NB4 (cell line): ENCODE measurements at regions not wholly inside any gene's neighbourhood (a gene's known extent, or its start where the extent isn't known, plus 50 kb on each side); places are given as distances from the start of the nearest gene placed in this dataset.

Source experiments
- DNase-seq: peaks from one replicate; pipeline ENCODE4 v3.0.0; 2010; ENCODE audit warnings: low read depth
- H3K4me3 ChIP-seq: one replicate; pipeline ENCODE4 v1.5.1; 2011; ENCODE audit warnings: mild to moderate bottlenecking, low read depth, low read length, moderate library complexity
- MYC ChIP-seq: IDR thresholded peaks from 2 replicates; pipeline ENCODE4 v1.6.1; 2011; ENCODE audit warnings: low read depth, low read length
- POLR2A ChIP-seq: IDR thresholded peaks from 2 replicates; pipeline ENCODE4 v1.6.1; 2011; ENCODE audit warnings: mild to moderate bottlenecking; ENCODE audit not compliant: insufficient read length; ENCODE audit errors: extremely low read depth
- TF ChIP-seq, protein P1 (sequence below): IDR thresholded peaks from one replicate; pipeline ENCODE4 v1.5.1; 2012; ENCODE audit warnings: low read depth, low read length
- TF ChIP-seq, protein P2 (sequence below): IDR thresholded peaks from 2 replicates; pipeline ENCODE4 v1.6.1; 2011; ENCODE audit warnings: low read depth, low read length

DNA sequence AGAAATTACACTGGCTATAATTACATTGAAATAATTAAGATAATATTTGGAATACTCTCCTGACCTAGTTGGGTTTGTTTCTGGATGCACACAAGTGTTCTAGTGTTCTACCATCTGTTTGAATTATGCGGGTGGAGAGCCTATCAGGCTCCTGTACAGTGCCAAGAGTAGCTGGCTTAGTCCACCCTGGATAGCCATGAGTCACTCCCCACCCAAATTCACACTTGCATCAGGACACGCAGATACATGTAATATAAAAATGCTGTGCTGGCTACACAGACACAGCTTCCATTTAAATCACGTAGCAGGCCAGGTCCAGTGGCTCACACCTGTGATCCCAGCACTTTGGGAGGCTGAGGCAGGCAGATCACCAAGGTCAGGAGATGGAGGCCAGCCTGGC, 686.2 kb upstream of the SLC35B3 start:
- no peak for DNase-seq

DNA sequence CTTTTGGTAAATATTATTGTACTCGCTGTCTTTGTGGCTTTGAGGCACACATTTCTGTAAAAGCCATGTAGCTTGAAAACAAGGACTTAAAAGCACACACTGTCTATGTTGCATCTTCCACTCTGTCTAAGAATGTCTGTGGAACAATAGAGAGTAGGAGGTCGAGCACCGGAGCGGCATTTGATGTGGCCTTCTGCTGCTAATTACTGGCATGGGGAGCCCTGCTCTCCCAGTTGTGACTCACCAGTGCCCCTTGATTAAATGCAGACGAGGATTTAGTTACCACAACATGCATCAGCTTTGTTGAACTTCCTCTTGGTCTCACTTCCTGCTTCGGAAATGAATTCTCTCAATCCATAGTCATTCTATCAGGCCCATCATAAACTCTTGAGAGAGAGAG, 680.7 kb upstream of the SLC35B3 start:
- TF ChIP-seq POLR2A (no peak), MYC (no peak)
- TF ChIP-seq, protein P1, sequence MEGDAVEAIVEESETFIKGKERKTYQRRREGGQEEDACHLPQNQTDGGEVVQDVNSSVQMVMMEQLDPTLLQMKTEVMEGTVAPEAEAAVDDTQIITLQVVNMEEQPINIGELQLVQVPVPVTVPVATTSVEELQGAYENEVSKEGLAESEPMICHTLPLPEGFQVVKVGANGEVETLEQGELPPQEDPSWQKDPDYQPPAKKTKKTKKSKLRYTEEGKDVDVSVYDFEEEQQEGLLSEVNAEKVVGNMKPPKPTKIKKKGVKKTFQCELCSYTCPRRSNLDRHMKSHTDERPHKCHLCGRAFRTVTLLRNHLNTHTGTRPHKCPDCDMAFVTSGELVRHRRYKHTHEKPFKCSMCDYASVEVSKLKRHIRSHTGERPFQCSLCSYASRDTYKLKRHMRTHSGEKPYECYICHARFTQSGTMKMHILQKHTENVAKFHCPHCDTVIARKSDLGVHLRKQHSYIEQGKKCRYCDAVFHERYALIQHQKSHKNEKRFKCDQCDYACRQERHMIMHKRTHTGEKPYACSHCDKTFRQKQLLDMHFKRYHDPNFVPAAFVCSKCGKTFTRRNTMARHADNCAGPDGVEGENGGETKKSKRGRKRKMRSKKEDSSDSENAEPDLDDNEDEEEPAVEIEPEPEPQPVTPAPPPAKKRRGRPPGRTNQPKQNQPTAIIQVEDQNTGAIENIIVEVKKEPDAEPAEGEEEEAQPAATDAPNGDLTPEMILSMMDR = no peak
- TF ChIP-seq, protein P2, sequence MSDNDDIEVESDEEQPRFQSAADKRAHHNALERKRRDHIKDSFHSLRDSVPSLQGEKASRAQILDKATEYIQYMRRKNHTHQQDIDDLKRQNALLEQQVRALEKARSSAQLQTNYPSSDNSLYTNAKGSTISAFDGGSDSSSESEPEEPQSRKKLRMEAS = no peak
- no peak overlapping the region for H3K4me3 ChIP-seq
- peak; percentile 41 for DNase-seq

More for the DNA sequence above, 686.2 kb upstream of the SLC35B3 start:
- H3K4me3 ChIP-seq = no peak overlapping the region
- TF ChIP-seq, protein P2 = no peak
- TF ChIP-seq MYC (no peak), POLR2A (no peak)
- TF ChIP-seq, protein P1 = no peak

DNA sequence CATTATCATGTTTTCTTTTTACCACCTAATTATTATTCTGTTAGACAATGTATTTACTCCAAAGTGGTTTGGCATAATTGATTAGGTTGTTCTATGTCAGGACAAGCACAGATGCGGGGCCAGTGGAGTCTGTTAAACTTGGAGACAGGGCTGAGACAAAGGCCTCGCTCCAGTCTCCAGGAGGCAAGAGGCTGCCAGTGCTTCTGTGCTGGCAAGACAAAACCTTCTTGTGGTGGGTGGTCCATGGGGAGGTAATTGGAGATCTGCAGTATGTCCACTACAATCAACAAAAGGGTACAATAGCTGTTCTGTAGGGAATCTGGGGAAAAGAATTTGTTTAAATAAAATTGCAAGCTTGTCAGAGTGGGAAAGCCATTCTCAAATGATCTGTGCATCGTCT, 677.2 kb upstream of the SLC35B3 start:
- no peak overlapping the region for H3K4me3 ChIP-seq
- TF ChIP-seq POLR2A = no peak
- TF ChIP-seq, protein P1 = no peak
- no peak for TF ChIP-seq MYC
- TF ChIP-seq, protein P2 = no peak
- no peak for DNase-seq

DNA sequence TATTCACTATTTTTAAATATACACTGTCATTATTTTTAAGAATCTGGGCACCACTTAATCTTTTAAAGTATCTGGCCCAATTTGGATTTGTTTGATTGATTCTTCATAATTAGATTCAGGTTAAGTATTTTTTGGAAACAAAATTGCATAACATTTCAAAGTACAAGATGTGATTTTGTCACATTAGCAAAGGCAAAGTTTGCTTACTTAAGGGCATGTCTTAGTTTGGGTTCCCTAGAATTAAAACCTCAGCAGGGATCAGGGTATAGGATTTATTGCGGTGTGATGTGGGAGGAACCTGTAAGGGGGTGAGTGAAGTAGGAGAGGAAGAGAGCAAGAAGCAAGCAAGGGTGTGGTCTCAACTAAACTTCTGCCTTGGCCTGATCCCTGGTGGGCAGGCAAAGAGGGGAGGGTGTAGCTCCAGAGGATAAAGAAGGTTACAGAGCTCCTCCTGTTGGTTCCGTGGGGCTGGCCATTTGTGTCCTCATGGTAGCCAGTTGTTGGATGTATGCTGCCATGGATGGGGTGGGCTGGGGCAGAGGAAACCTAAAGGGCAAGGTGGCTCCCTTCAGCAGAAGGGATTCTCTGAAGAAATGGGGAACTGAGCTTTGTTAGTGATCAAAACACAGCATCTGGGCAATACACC, 668.7 kb upstream of the SLC35B3 start:
- H3K4me3 ChIP-seq = no peak overlapping the region
- DNase-seq = no peak
- TF ChIP-seq MYC (no peak), POLR2A (no peak)
- TF ChIP-seq, protein P1 = no peak
- TF ChIP-seq, protein P2 = no peak

DNA sequence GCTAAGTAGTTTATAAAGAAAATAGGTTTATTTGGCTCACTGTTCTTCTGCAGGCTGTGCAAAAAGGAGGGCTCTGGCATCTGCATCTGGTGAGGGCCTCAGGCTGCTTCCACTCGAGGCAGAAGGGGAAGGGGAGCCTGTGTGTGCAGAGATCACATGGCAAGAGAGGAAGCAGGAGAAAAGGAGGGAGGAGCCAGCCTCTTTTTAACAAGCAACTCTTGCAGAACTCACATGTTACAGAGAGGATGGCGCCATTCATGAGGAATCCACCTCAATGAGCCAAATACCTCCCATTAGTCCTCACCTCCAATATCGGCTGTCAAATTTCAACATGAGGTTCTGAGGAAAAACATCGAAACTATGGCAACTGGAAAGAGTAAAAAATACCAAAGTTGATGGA, 666.6 kb upstream of the SLC35B3 start:
- TF ChIP-seq, protein P2 = no peak
- no peak for TF ChIP-seq MYC
- TF ChIP-seq, protein P1 = no peak
- TF ChIP-seq POLR2A = no peak
- no peak overlapping the region for H3K4me3 ChIP-seq
- DNase-seq = no peak
